ENCODE measurements at regions not wholly inside any gene's neighbourhood (a gene's known extent, or its start where the extent isn't known, plus 50 kb on each side); places are given as distances from the start of the nearest gene placed in this dataset.

GRCh38 chr9:32877103-32877502 is 93.8 kb downstream of the TMEM215 start:
- TF ChIP-seq CTCF (conservative IDR thresholded peaks at IDR 0.05; ENCODE audit: low read depth in 2 of 2) = no peak
- no peak for TF ChIP-seq EZH2 (IDR thresholded peaks at IDR 0.05; ENCODE audit: low read depth, unreplicated experiment)
- TF ChIP-seq ETS1 (IDR thresholded peaks at IDR 0.05) = no peak
- TF ChIP-seq ZNF331 (CRISPR knock-in tag; IDR thresholded peaks at IDR 0.05; ENCODE audit: low read depth) = no peak
- TF ChIP-seq EZH2phosphoT487 (IDR thresholded peaks at IDR 0.05; ENCODE audit: unreplicated experiment) = no peak

Data from GM23338 (cell line).